ENCODE measurements at regions not wholly inside any gene's neighbourhood (a gene's known extent, or its start where the extent isn't known, plus 50 kb on each side); places are given as distances from the start of the nearest gene placed in this dataset.

DNA sequence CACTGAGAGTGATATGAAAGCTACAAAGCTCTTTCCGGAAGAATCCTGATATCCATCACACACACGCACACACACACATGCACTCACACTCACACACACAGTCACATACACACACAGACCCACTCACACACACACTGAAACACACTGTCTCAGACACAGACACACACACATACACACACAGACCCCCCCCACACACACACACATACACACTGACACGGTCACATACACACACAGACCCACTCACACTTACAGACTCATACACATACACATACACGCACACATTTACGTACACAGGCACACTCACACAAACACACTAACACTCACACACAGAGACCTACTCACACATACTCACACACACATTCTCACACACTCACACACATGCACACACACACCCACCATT, 58.6 kb downstream of the LIG4 start:
- no peak overlapping the region for H2AFZ ChIP-seq (ENCODE audit: low read depth, low read length)

DNA sequence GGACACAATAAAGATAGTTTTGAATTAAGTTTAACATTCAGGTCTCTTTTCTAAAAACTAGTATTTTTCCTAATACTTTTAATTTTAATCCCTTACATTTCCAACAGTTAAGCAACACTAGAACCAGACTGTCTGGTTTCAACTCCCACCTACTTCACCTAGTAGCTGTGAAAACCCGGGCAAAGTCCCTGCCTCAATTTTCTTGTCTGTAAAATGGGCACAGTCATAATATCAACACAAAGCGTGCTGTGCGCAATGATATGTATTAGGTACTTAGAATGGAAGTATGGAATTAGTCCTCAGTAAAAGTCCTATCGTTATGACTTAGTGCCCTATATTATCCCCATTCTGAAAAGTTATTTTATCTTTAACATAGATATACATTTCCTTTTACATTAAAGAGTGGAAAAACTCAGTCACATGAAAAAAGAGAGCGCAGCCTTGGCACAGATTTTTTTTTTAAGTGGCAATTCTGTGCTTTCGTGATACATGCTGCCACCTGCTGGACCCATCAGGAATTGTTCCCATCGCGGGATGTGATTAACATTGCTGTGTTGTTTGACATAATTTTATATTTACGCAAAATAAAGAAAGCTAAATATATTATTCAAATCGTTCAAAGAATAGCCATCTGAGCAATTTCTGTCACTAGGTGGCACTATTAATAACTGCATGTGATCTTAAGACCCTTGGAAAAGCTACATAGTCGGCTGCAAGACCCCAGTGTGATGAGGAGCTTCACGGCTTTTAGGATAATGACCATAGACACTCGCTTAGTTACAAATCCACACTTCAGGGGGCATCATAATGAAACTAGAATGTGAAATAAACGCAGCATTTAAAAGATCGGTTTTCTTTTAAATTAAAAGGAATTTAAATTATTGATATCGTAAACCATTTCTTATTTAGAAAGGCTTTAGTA, 59.9 kb downstream of the LIG4 start:
- no peaks in the 10 kb centered on the region for H3K27me3 ChIP-seq (ENCODE audit: insufficient read depth, low read depth, low read length)
- no peak overlapping the region for H3K4me3 ChIP-seq (ENCODE audit: low read length)
- H3K9ac ChIP-seq (ENCODE audit: low read length) = no peak overlapping the region

More for the DNA sequence above, 58.6 kb downstream of the LIG4 start:
- Histone ChIP-seq H3K9me2 (ENCODE audit: insufficient read depth, low read length) (no peaks in the 10 kb centered on the region), H3K36me3 (ENCODE audit: insufficient read depth, low read length) (no peaks in the 10 kb centered on the region), H3K4me2 (ENCODE audit: low read length) (no peak overlapping the region), H3K27ac (ENCODE audit: low read length) (no peak overlapping the region), H3K27me3 (ENCODE audit: insufficient read depth, low read depth, low read length) (no peaks in the 10 kb centered on the region), H3K4me3 (ENCODE audit: low read length) (no peak overlapping the region), H4K20me1 (ENCODE audit: insufficient read depth) (no peaks in the 10 kb centered on the region), H3K79me2 (replicated peaks; ENCODE audit: insufficient read depth, low read length) (no peaks in the 10 kb centered on the region), H3F3A (ENCODE audit: insufficient read depth, low read length, poor library complexity, severe bottlenecking) (no peaks in the 10 kb centered on the region), H3K9ac (ENCODE audit: low read length) (no peak overlapping the region), H3K9me3 (ENCODE audit: low read length) (no peaks in the 10 kb centered on the region)
- TF ChIP-seq, protein P1, sequence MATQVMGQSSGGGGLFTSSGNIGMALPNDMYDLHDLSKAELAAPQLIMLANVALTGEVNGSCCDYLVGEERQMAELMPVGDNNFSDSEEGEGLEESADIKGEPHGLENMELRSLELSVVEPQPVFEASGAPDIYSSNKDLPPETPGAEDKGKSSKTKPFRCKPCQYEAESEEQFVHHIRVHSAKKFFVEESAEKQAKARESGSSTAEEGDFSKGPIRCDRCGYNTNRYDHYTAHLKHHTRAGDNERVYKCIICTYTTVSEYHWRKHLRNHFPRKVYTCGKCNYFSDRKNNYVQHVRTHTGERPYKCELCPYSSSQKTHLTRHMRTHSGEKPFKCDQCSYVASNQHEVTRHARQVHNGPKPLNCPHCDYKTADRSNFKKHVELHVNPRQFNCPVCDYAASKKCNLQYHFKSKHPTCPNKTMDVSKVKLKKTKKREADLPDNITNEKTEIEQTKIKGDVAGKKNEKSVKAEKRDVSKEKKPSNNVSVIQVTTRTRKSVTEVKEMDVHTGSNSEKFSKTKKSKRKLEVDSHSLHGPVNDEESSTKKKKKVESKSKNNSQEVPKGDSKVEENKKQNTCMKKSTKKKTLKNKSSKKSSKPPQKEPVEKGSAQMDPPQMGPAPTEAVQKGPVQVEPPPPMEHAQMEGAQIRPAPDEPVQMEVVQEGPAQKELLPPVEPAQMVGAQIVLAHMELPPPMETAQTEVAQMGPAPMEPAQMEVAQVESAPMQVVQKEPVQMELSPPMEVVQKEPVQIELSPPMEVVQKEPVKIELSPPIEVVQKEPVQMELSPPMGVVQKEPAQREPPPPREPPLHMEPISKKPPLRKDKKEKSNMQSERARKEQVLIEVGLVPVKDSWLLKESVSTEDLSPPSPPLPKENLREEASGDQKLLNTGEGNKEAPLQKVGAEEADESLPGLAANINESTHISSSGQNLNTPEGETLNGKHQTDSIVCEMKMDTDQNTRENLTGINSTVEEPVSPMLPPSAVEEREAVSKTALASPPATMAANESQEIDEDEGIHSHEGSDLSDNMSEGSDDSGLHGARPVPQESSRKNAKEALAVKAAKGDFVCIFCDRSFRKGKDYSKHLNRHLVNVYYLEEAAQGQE (IDR thresholded peaks at IDR 0.05; ENCODE audit: borderline replicate concordance) = no peak
- no peak for TF ChIP-seq EZH2 (IDR thresholded peaks at IDR 0.05; ENCODE audit: borderline replicate concordance, insufficient read depth, low read length, poor library complexity, severe bottlenecking)
- TF ChIP-seq EP300 (conservative IDR thresholded peaks at IDR 0.05; ENCODE audit: poor library complexity, severe bottlenecking) = no peak
- TF ChIP-seq TAF1 (IDR thresholded peaks at IDR 0.05; ENCODE audit: low read depth) = no peak
- TF ChIP-seq, protein P2, sequence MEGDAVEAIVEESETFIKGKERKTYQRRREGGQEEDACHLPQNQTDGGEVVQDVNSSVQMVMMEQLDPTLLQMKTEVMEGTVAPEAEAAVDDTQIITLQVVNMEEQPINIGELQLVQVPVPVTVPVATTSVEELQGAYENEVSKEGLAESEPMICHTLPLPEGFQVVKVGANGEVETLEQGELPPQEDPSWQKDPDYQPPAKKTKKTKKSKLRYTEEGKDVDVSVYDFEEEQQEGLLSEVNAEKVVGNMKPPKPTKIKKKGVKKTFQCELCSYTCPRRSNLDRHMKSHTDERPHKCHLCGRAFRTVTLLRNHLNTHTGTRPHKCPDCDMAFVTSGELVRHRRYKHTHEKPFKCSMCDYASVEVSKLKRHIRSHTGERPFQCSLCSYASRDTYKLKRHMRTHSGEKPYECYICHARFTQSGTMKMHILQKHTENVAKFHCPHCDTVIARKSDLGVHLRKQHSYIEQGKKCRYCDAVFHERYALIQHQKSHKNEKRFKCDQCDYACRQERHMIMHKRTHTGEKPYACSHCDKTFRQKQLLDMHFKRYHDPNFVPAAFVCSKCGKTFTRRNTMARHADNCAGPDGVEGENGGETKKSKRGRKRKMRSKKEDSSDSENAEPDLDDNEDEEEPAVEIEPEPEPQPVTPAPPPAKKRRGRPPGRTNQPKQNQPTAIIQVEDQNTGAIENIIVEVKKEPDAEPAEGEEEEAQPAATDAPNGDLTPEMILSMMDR (IDR thresholded peaks at IDR 0.05; ENCODE audit: poor library complexity, severe bottlenecking) = no peak
- no peak for TF ChIP-seq POLR2AphosphoS5 (IDR thresholded peaks at IDR 0.05)
- TF ChIP-seq RAD21 (conservative IDR thresholded peaks at IDR 0.05) = no peak
- no peak for TF ChIP-seq MXI1 (conservative IDR thresholded peaks at IDR 0.05; ENCODE audit: poor library complexity, severe bottlenecking)
- no peak for TF ChIP-seq SMC3 (conservative IDR thresholded peaks at IDR 0.05; ENCODE audit: poor library complexity)

More for the DNA sequence above, 59.9 kb downstream of the LIG4 start:
- TF ChIP-seq RAD21 (conservative IDR thresholded peaks at IDR 0.05) (peak; percentile 89), EP300 (conservative IDR thresholded peaks at IDR 0.05; ENCODE audit: poor library complexity, severe bottlenecking) (no peak), POLR2AphosphoS5 (IDR thresholded peaks at IDR 0.05) (no peak), EZH2 (IDR thresholded peaks at IDR 0.05; ENCODE audit: borderline replicate concordance, insufficient read depth, low read length, poor library complexity, severe bottlenecking) (no peak), TAF1 (IDR thresholded peaks at IDR 0.05; ENCODE audit: low read depth) (no peak), MXI1 (conservative IDR thresholded peaks at IDR 0.05; ENCODE audit: poor library complexity, severe bottlenecking) (no peak), SMC3 (conservative IDR thresholded peaks at IDR 0.05; ENCODE audit: poor library complexity) (peak; percentile 89)
- TF ChIP-seq, protein P1 (IDR thresholded peaks at IDR 0.05; ENCODE audit: borderline replicate concordance) = no peak
- TF ChIP-seq, protein P2 (IDR thresholded peaks at IDR 0.05; ENCODE audit: poor library complexity, severe bottlenecking) = peak; percentile 90
- H3K27ac ChIP-seq (ENCODE audit: low read length) = no peak overlapping the region
- H3K9me2 ChIP-seq (ENCODE audit: insufficient read depth, low read length) = no peaks in the 10 kb centered on the region
- H3K4me2 ChIP-seq (ENCODE audit: low read length) = no peak overlapping the region
- no peaks in the 10 kb centered on the region for H3K79me2 ChIP-seq (replicated peaks; ENCODE audit: insufficient read depth, low read length)
- no peaks in the 10 kb centered on the region for H3F3A ChIP-seq (ENCODE audit: insufficient read depth, low read length, poor library complexity, severe bottlenecking)
- H3K9me3 ChIP-seq (ENCODE audit: low read length) = no peaks in the 10 kb centered on the region
- H3K36me3 ChIP-seq (ENCODE audit: insufficient read depth, low read length) = no peaks in the 10 kb centered on the region
- no peak overlapping the region for H2AFZ ChIP-seq (ENCODE audit: low read depth, low read length)
- no peaks in the 10 kb centered on the region for H4K20me1 ChIP-seq (ENCODE audit: insufficient read depth)

Measured in neural cell (in vitro differentiated cells).